HCT116 (cell line): ENCODE measurements at regions not wholly inside any gene's neighbourhood (a gene's known extent, or its start where the extent isn't known, plus 50 kb on each side); places are given as distances from the start of the nearest gene placed in this dataset.

Source experiments
- ATAC-seq: fragments of 200-7000 bp; cut with Tn5 transposase; 2 replicates; pipeline ENCODE4 v1.9.1; 2020; ENCODE audit warnings: mild to moderate bottlenecking, moderate library complexity
- BruUV-seq: library from RNA; stranded (reverse); fragments of 400-500 nt; replicated peaks from 2 replicates; lab custom pipeline; 2021; lab: Mats Ljungman, UMichigan
- CTCF ChIA-PET: fragments of 300-600 bp; sonication (Branson Sonifier 250); formaldehyde crosslinking; loops from one replicate; lab custom pipeline; 2021; ENCODE audit warnings: antibody characterized with exemption; lab: Charles Lee
- POLR2A ChIA-PET: fragments of 300-600, 350-600 bp; sonication (Branson Sonifier 250); formaldehyde crosslinking; loops from one replicate; lab custom pipeline; 2021; ENCODE audit warnings: antibody characterized with exemption; lab: Charles Lee
- RAD21 ChIA-PET, 2 experiments: fragments of 300-600 bp; sonication (Branson Sonifier 250); formaldehyde crosslinking; loops; one replicate each; lab custom pipeline; 2023; ENCODE audit warnings: low total read pairs in 2 of 2; ENCODE audit not compliant: uncharacterized antibody in 2 of 2, unreplicated experiment in 2 of 2, low non-redundant PET in 1 of 2; lab: Charles Lee
- DNase-seq: peaks from one replicate; pipeline ENCODE4 v3.0.0-alpha.2; 2010; ENCODE audit warnings: low read depth, low spot score
- H2AFZ ChIP-seq: fragments of 200-600 bp; shearing (Covaris generic), sonication (generic); 2 replicates; pipeline ENCODE4 v1.6.1; 2017; ENCODE audit warnings: low read depth, mixed run types, mixed read lengths, antibody characterized with exemption, low read length; ENCODE audit not compliant: poor library complexity, severe bottlenecking
- H3K27ac ChIP-seq: 2 replicates; pipeline ENCODE4 v1.5.1; 2012; ENCODE audit warnings: low read depth, low read length
- H3K27me3 ChIP-seq: fragments of 200-600 bp; sonication (generic); 2 replicates; pipeline ENCODE4 v1.6.1; 2016; ENCODE audit warnings: mixed run types, low read length, mixed read lengths; ENCODE audit not compliant: insufficient read depth
- H3K36me3 ChIP-seq, 2 experiments: fragments of 200-500 bp in 1 of 2; fragments of 200-600 bp in 1 of 2; sonication (Bioruptor generic) in 1 of 2; sonication (generic) in 1 of 2; 2 replicates each; pipeline versions ENCODE4 v1.5.1 to v1.6.1; 2014 to 2016; ENCODE audit warnings: low read length in 2 of 2, inconsistent platforms in 1 of 2, mixed read lengths in 1 of 2, mixed run types in 1 of 2; ENCODE audit not compliant: insufficient read depth in 2 of 2, control insufficient read depth in 1 of 2
- H3K4me1 ChIP-seq, 2 experiments: fragments of 200-600 bp in 1 of 2; sonication (generic) in 1 of 2; 2 replicates each; pipeline versions ENCODE4 v1.5.1 to v1.6.1; 2012 to 2017; ENCODE audit warnings: low read length in 2 of 2, inconsistent platforms in 1 of 2, mild to moderate bottlenecking in 1 of 2, mixed read lengths in 1 of 2, mixed run types in 1 of 2, moderate library complexity in 1 of 2; ENCODE audit not compliant: insufficient read depth in 2 of 2, control insufficient read depth in 1 of 2
- H3K4me2 ChIP-seq: fragments of 200-600 bp; sonication (generic); 2 replicates; pipeline ENCODE4 v1.6.1; 2017; ENCODE audit warnings: mixed run types, low read length, mixed read lengths
- H3K4me3 ChIP-seq, 2 experiments: fragments of 200-600 bp in 1 of 2; sonication (generic) in 1 of 2; replicated peaks in 1 of 2; 2 replicates each; pipeline ENCODE4 v1.5.1; 2011 to 2016; ENCODE audit warnings: low read length in 2 of 2, control low read depth in 1 of 2, low read depth in 1 of 2, mild to moderate bottlenecking in 1 of 2, mixed read lengths in 1 of 2, mixed run types in 1 of 2
- H3K79me2 ChIP-seq: fragments of 200-600 bp; sonication (generic); 2 replicates; pipeline ENCODE4 v1.6.1; 2017; ENCODE audit warnings: mild to moderate bottlenecking, mixed run types, low read length, moderate library complexity, mixed read lengths; ENCODE audit not compliant: insufficient read depth
- H3K9ac ChIP-seq: fragments of 200-600 bp; sonication (generic); 2 replicates; pipeline ENCODE4 v1.6.1; 2016; ENCODE audit warnings: low read length, mixed read lengths
- H3K9me2 ChIP-seq: fragments of 200-600 bp; sonication (generic), shearing (Covaris generic); 2 replicates; pipeline ENCODE4 v1.6.1; 2017; ENCODE audit warnings: mixed run types, mild to moderate bottlenecking, moderate library complexity; ENCODE audit not compliant: insufficient read depth
- H3K9me3 ChIP-seq, 2 experiments: fragments of 200-500 bp in 1 of 2; fragments of 200-600 bp in 1 of 2; sonication (Bioruptor generic) in 1 of 2; sonication (generic) in 1 of 2; 2 replicates each; pipeline ENCODE4 v1.6.1; 2014 to 2017; ENCODE audit warnings: low read length in 2 of 2, mixed read lengths in 2 of 2, inconsistent platforms in 1 of 2, low read depth in 1 of 2, mild to moderate bottlenecking in 1 of 2, mixed run types in 1 of 2, moderate library complexity in 1 of 2; ENCODE audit not compliant: control insufficient read depth in 1 of 2, insufficient read depth in 1 of 2
- H4K20me1 ChIP-seq: fragments of 200-600 bp; sonication (generic), shearing (Covaris generic); 2 replicates; pipeline ENCODE4 v1.6.1; 2017; ENCODE audit warnings: mixed run types, mild to moderate bottlenecking, moderate library complexity; ENCODE audit not compliant: insufficient read depth
- ATF3 ChIP-seq: IDR thresholded peaks from 2 replicates; pipeline ENCODE4 v1.6.1; 2012
- CBX3 ChIP-seq: IDR thresholded peaks from 2 replicates; pipeline ENCODE4 v1.6.1; 2012; ENCODE audit warnings: low read depth
- CEBPB ChIP-seq: IDR thresholded peaks from 2 replicates; pipeline ENCODE4 v1.6.1; 2012; ENCODE audit warnings: low read depth
- CTCF ChIP-seq, 3 experiments: fragments of 200-600 bp in 1 of 3; sonication (generic) in 1 of 3; IDR thresholded peaks in 2 of 3; conservative IDR thresholded peaks in 1 of 3; 2 replicates each; pipeline ENCODE4 v1.5.1; 2012 to 2017; ENCODE audit warnings: low read depth in 2 of 3, low read length in 2 of 3, antibody characterized with exemption in 1 of 3, borderline replicate concordance in 1 of 3, control low read depth in 1 of 3, mild to moderate bottlenecking in 1 of 3, mixed read lengths in 1 of 3, mixed run types in 1 of 3, moderate library complexity in 1 of 3; ENCODE audit not compliant: insufficient read depth in 1 of 3
- EGR1 ChIP-seq: IDR thresholded peaks from 2 replicates; pipeline ENCODE4 v1.6.1; 2012; ENCODE audit warnings: low read depth
- ELF1 ChIP-seq: IDR thresholded peaks from 2 replicates; pipeline ENCODE4 v1.6.1; 2012; ENCODE audit warnings: low read depth, borderline replicate concordance
- EZH2 ChIP-seq: fragments of 200-600 bp; sonication (generic); IDR thresholded peaks from 2 replicates; pipeline ENCODE4 v1.6.1; 2017; ENCODE audit warnings: antibody characterized with exemption, mixed run types
- EZH2phosphoT487 ChIP-seq: fragments of 200-600 bp; IDR thresholded peaks from 2 replicates; pipeline ENCODE4 v1.6.1; 2018; ENCODE audit warnings: antibody characterized with exemption, borderline replicate concordance
- FOSL1 ChIP-seq: IDR thresholded peaks from 2 replicates; pipeline ENCODE4 v1.6.1; 2012; ENCODE audit warnings: low read depth
- JUND ChIP-seq: IDR thresholded peaks from 2 replicates; pipeline ENCODE4 v1.6.1; 2012
- MAX ChIP-seq: IDR thresholded peaks from 2 replicates; pipeline ENCODE4 v1.6.1; 2012
- POLR2A ChIP-seq: IDR thresholded peaks from 2 replicates; pipeline ENCODE4 v1.7.0; 2011; ENCODE audit warnings: borderline replicate concordance; ENCODE audit not compliant: insufficient read depth, insufficient read length; ENCODE audit errors: extremely low read depth
- POLR2AphosphoS5 ChIP-seq: IDR thresholded peaks from 2 replicates; pipeline ENCODE4 v1.6.1; 2011; ENCODE audit warnings: mild to moderate bottlenecking, low read depth, low read length, moderate library complexity
- RAD21 ChIP-seq: IDR thresholded peaks from 2 replicates; pipeline ENCODE4 v1.6.1; 2012; ENCODE audit warnings: low read depth, mild to moderate bottlenecking
- SIN3A ChIP-seq: IDR thresholded peaks from 2 replicates; pipeline ENCODE4 v1.6.1; 2012; ENCODE audit warnings: low read depth
- SP1 ChIP-seq: IDR thresholded peaks from 2 replicates; pipeline ENCODE4 v1.6.1; 2012; ENCODE audit warnings: low read depth
- SRF ChIP-seq: IDR thresholded peaks from 2 replicates; pipeline ENCODE4 v1.6.1; 2012; ENCODE audit warnings: low read depth
- YY1 ChIP-seq: IDR thresholded peaks from 2 replicates; pipeline ENCODE4 v1.6.1; 2011; ENCODE audit warnings: low read length, low read depth, moderate library complexity, mild to moderate bottlenecking; ENCODE audit not compliant: insufficient replicate concordance; ENCODE audit errors: extremely low read depth
- ZBTB33 ChIP-seq: IDR thresholded peaks from 2 replicates; pipeline ENCODE4 v1.6.1; 2011; ENCODE audit warnings: mild to moderate bottlenecking, low read length, moderate library complexity; ENCODE audit not compliant: insufficient replicate concordance; ENCODE audit errors: extremely low read depth
- ZFX ChIP-seq: fragments of 450-650 bp; IDR thresholded peaks from 2 replicates; pipeline ENCODE4 v1.6.1; 2017
- intact Hi-C: fragments of 100-400 bp; cut with micrococcal nuclease; formaldehyde crosslinking; loops from 2 replicates; pipeline ENCODE4 v1.10.0; 2022

- H3K9me3 ChIP-seq: no peaks in the 10 kb centered on the region
- no peak for DNase-seq
- TF ChIP-seq EZH2: no peak
- no peak for TF ChIP-seq ATF3
- TF ChIP-seq FOSL1: no peak
- no peak for TF ChIP-seq POLR2A
- no peak for TF ChIP-seq RAD21
- TF ChIP-seq ZFX: no peak
- no peak for TF ChIP-seq YY1
- TF ChIP-seq SP1: no peak
- no peak for TF ChIP-seq JUND
- TF ChIP-seq CEBPB: no peak
- TF ChIP-seq ZBTB33: no peak
- TF ChIP-seq POLR2AphosphoS5: no peak
- no peak for TF ChIP-seq SIN3A
- TF ChIP-seq EGR1: no peak
- TF ChIP-seq SRF: no peak
- no peak for TF ChIP-seq MAX
- TF ChIP-seq ELF1: no peak
- no peak for TF ChIP-seq CBX3
- TF ChIP-seq EZH2phosphoT487: no peak
- no peak for TF ChIP-seq CTCF (IDR thresholded peaks at IDR 0.05 in 2 of 3, conservative IDR thresholded peaks at IDR 0.05 in 1 of 3; ENCODE audit: borderline replicate concordance in 1 of 3, insufficient read depth in 1 of 3, low read depth in 2 of 3, low read length in 2 of 3)
- H3K27ac ChIP-seq: no peak overlapping the region
- no peaks in the 10 kb centered on the region for H4K20me1 ChIP-seq
- H3K36me3 ChIP-seq: no peaks in the 10 kb centered on the region
- H2AFZ ChIP-seq: no peak overlapping the region
- CTCF ChIA-PET: no interaction called here
- H3K4me1 ChIP-seq: no peaks in the 10 kb centered on the region
- peaks cover 22% of the 10 kb centered on the region for H3K27me3 ChIP-seq
- intact Hi-C loops: no loop called here
- RAD21 ChIA-PET: no interaction called here
- H3K9me2 ChIP-seq: no peaks in the 10 kb centered on the region
- POLR2A ChIA-PET: no interaction called here
- no TSS peak for BruUV-seq
- no peak for ATAC-seq
- H3K79me2 ChIP-seq: no peaks in the 10 kb centered on the region
- no peak overlapping the region for H3K4me2 ChIP-seq
- H3K4me3 ChIP-seq: no peak overlapping the region
- H3K9ac ChIP-seq: no peak overlapping the region
Observed at GRCh38 chr22:22377335-22377734, 131.2 kb downstream of the ZNF280B start.
